Kidney (tissue), 13 donors: ENCODE measurements at regions not wholly inside any gene's neighbourhood (a gene's known extent, or its start where the extent isn't known, plus 50 kb on each side); places are given as distances from the start of the nearest gene placed in this dataset.

Experiments used
- DNase-seq, 5 donors: peaks; one replicate each; pipeline ENCODE4 v3.0.0-alpha.2; 2013 to 2020
- FAIRE-seq: peaks from 2 replicates; lab custom pipeline; 2012; peaks lifted over from hg19 to GRCh38; lab: Jason Lieb, UNC
- H3K27ac ChIP-seq, 2 donors: one replicate each; pipeline ENCODE4 v1.7.0; 2013; ENCODE audit warnings: low read depth in 2 of 2, low read length in 2 of 2, inconsistent platforms in 1 of 2
- H3K27me3 ChIP-seq: one replicate; pipeline ENCODE4 v1.7.1; 2013; ENCODE audit warnings: low read length, inconsistent platforms; ENCODE audit not compliant: control insufficient read depth, insufficient read depth
- H3K36me3 ChIP-seq, 3 donors: one replicate each; pipeline versions ENCODE4 v1.7.0 to v1.7.1; 2013; ENCODE audit warnings: low read length in 3 of 3, control low read depth in 1 of 3, inconsistent platforms in 1 of 3; ENCODE audit not compliant: insufficient read depth in 3 of 3, control insufficient read depth in 2 of 3
- H3K4me1 ChIP-seq, 3 donors: one replicate each; pipeline versions ENCODE4 v1.7.0 to v1.7.1; 2013; ENCODE audit warnings: low read length in 3 of 3, inconsistent platforms in 1 of 3, low read depth in 1 of 3; ENCODE audit not compliant: control insufficient read depth in 2 of 3, insufficient read depth in 2 of 3
- H3K4me3 ChIP-seq, 3 donors: one replicate each; pipeline versions ENCODE4 v1.7.0 to v1.8.1; 2013; ENCODE audit warnings: low read length in 3 of 3, control low read depth in 1 of 3, inconsistent platforms in 1 of 3
- H3K9ac ChIP-seq, 3 donors: one replicate each; pipeline versions ENCODE4 v1.7.0 to v1.7.1; 2013; ENCODE audit warnings: low read length in 3 of 3, control low read depth in 1 of 3, inconsistent platforms in 1 of 3
- H3K9me3 ChIP-seq, 3 donors: one replicate each; pipeline versions ENCODE4 v1.7.0 to v1.7.1; 2013; ENCODE audit warnings: low read length in 3 of 3, control low read depth in 1 of 3, inconsistent platforms in 1 of 3; ENCODE audit not compliant: control insufficient read depth in 2 of 3, insufficient read depth in 1 of 3
- intact Hi-C: fragments of 100-400 bp; cut with DNase I; formaldehyde crosslinking; loops from one replicate; pipeline ENCODE4 v1.11.1; 2022
- TF ChIP-seq, protein P1 (sequence below): IDR thresholded peaks from 3 replicates; pipeline ENCODE4 v1.5.1; 2012; ENCODE audit warnings: mild to moderate bottlenecking, moderate library complexity, borderline replicate concordance; ENCODE audit not compliant: insufficient read depth; ENCODE audit errors: extremely low read depth
- donor health status: control.
- donor health status: control.
- donor health status: control.
- donor health status: control.
- donor health status: control.
- donor health status: DM: yes; HTN: yes; CAD: no.
- donor health status: Normal renal cell carcinoma (clear cell type).

DNA sequence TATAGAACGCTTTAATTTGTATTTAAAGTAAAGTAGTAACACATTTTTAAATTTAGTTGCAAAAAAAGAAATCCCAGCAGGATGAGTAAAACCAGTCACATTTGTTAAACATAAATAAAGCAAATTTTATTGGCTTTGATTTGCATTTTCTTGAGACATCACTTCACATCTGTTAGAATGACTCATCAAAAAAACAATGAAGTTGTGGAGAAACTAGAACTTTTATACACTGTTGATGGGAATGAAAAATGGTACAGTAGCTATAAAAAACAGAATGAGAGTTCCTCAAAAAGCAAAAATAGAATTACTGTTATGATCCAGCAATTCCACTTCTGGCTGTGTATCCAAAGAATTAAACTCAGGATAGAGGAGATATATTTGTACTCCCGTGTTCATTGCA is 454.0 kb upstream of the KLHL4 start:
- Histone ChIP-seq H3K4me3 (no peak overlapping the region), H3K27me3 (no peaks in the 10 kb centered on the region), H3K27ac (no peak overlapping the region), H3K4me1 (no peaks in the 10 kb centered on the region), H3K9ac (no peak overlapping the region), H3K9me3 (no peaks in the 10 kb centered on the region), H3K36me3 (no peaks in the 10 kb centered on the region)
- intact Hi-C loops = no loop called here
- FAIRE-seq (no peak), DNase-seq (no peak)
- TF ChIP-seq, protein P1, sequence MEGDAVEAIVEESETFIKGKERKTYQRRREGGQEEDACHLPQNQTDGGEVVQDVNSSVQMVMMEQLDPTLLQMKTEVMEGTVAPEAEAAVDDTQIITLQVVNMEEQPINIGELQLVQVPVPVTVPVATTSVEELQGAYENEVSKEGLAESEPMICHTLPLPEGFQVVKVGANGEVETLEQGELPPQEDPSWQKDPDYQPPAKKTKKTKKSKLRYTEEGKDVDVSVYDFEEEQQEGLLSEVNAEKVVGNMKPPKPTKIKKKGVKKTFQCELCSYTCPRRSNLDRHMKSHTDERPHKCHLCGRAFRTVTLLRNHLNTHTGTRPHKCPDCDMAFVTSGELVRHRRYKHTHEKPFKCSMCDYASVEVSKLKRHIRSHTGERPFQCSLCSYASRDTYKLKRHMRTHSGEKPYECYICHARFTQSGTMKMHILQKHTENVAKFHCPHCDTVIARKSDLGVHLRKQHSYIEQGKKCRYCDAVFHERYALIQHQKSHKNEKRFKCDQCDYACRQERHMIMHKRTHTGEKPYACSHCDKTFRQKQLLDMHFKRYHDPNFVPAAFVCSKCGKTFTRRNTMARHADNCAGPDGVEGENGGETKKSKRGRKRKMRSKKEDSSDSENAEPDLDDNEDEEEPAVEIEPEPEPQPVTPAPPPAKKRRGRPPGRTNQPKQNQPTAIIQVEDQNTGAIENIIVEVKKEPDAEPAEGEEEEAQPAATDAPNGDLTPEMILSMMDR = no peak

DNA sequence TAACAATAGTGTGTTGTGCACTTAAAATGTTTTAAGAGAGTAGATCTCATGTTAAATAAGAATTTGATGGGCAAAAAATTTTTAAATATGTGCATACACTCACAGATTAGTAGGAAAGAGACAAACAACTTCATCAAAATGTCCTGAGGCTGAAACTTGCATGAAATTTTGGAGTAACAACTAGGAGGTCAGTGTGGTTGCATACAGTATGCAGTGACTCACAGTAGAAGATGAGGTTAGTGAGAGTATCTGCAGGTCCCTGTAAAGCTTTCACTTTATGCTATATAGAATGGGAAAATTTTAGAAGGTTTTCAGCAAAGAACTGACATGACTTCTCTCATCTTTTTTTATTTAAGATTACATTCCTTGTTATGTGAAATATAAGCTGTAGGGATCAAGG is 453.1 kb upstream of the KLHL4 start:
- no peak for DNase-seq
- Histone ChIP-seq H3K4me3 (no peak overlapping the region), H3K4me1 (no peaks in the 10 kb centered on the region), H3K9ac (no peak overlapping the region), H3K9me3 (no peaks in the 10 kb centered on the region), H3K27me3 (no peaks in the 10 kb centered on the region), H3K36me3 (no peaks in the 10 kb centered on the region), H3K27ac (no peak overlapping the region)
- FAIRE-seq = no peak
- TF ChIP-seq, protein P1 = no peak
- intact Hi-C loops = no loop called here

DNA sequence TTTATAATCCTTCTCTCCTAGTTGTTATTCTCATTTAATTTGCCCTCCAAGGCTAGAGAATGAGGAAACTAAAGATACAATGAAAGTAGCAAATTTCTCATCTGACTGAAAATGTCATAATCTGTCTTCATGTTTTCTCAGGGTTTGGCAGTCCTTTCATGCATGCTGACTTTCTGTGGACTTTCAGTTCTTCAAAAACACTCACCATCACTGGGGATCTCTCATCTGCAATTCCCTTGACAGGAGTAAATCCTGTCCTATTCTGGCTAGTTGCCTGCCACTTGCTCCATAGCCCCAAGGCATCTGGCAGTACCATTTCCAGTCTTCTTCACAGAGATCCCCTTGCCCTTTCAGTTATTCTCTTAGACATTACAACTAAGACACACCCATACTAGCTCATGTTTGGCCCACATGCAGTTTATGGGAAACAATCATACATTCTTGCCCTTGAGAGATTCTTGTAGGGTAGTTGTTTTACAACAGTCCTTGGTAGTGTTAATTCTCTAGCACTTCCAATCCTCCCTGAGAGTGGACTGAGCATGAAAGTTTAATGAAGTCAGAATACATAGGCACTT is 449.7 kb upstream of the KLHL4 start:
- Histone ChIP-seq H3K4me3 (no peak overlapping the region), H3K36me3 (no peaks in the 10 kb centered on the region), H3K4me1 (no peaks in the 10 kb centered on the region), H3K27me3 (no peaks in the 10 kb centered on the region), H3K9me3 (no peaks in the 10 kb centered on the region), H3K9ac (no peak overlapping the region), H3K27ac (no peak overlapping the region)
- intact Hi-C loops = no loop called here
- TF ChIP-seq, protein P1 = no peak
- no peak for FAIRE-seq
- no peak for DNase-seq

DNA sequence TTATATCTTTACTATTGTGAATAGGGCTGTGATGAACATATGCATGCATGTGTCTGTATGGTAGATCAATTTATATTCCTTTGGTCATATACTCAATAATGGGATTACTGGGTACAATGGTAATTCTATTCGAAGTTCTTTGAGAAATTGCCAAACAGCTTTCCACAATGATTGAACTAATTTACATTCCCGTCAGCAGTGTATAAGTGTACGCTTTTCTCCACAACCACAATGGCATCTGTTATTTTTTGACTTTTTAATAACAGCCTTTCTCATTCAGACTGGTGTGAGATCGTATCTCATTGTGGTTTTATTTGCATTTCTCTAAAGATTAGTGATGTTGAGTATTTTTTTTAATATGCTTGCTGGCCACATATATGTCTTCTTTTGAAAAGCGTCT is 439.4 kb upstream of the KLHL4 start:
- no peak for FAIRE-seq
- no peaks in the 10 kb centered on the region for H3K36me3 ChIP-seq
- TF ChIP-seq, protein P1 = no peak
- H3K4me1 ChIP-seq = no peaks in the 10 kb centered on the region
- intact Hi-C loops = no loop called here
- H3K4me3 ChIP-seq = no peak overlapping the region
- DNase-seq = no peak
- no peaks in the 10 kb centered on the region for H3K9me3 ChIP-seq
- no peak overlapping the region for H3K27ac ChIP-seq
- no peaks in the 10 kb centered on the region for H3K27me3 ChIP-seq
- H3K9ac ChIP-seq = no peak overlapping the region
